T-cell (primary cell): ENCODE measurements at regions not wholly inside any gene's neighbourhood (a gene's known extent, or its start where the extent isn't known, plus 50 kb on each side); places are given as distances from the start of the nearest gene placed in this dataset.

Experiments used
- ATAC-seq, 4 experiments: fragments of 200-7000 bp in 3 of 4; fragments of 150-1000 bp in 1 of 4; cut with Tn5 transposase; replicated peaks in 1 of 4; 1 replicate in 3 of 4; 2 replicates in 1 of 4; pipeline ENCODE4 v1.10.0; 2021; ENCODE audit warnings: moderate library complexity in 3 of 4, mild to moderate bottlenecking in 2 of 4, moderate number of reproducible peaks in 1 of 4
- CTCF ChIA-PET, 2 donors: fragments of 300-600 bp; sonication (Branson Sonifier 250); formaldehyde crosslinking; loops; one replicate each; lab custom pipeline; 2022; ENCODE audit warnings: antibody characterized with exemption in 2 of 2; lab: Charles Lee
- POLR2A ChIA-PET, 2 donors: fragments of 300-600 bp; sonication (Branson Sonifier 250); formaldehyde crosslinking; loops; one replicate each; lab custom pipeline; 2022; ENCODE audit warnings: antibody characterized with exemption in 2 of 2; lab: Charles Lee
- DNase-seq, 35 experiments: peaks; one replicate each; pipeline versions ENCODE4 v3.0.0 to v3.0.0-alpha.2; 2013 to 2023
- H3K27ac ChIP-seq: one replicate; pipeline ENCODE4 v1.5.1; 2013; ENCODE audit warnings: low read length
- H3K27me3 ChIP-seq, 2 experiments: replicated peaks in 1 of 2; 1 replicate in 1 of 2; 2 replicates in 1 of 2; pipeline versions ENCODE4 v1.6.1 to v1.7.0; 2013; ENCODE audit warnings: low read length in 1 of 2, mixed read lengths in 1 of 2; ENCODE audit not compliant: control insufficient read depth in 2 of 2, insufficient read depth in 2 of 2; ENCODE audit errors: extremely low read depth in 1 of 2
- H3K36me3 ChIP-seq, 2 donors: 1 replicate in 1 of 2; 2 replicates in 1 of 2; pipeline versions ENCODE4 v1.6.1 to v1.7.0; 2013; ENCODE audit warnings: low read length in 1 of 2; ENCODE audit not compliant: control insufficient read depth in 2 of 2, insufficient read depth in 1 of 2; ENCODE audit errors: extremely low read depth in 1 of 2
- H3K4me1 ChIP-seq, 2 experiments: 1 replicate in 1 of 2; 2 replicates in 1 of 2; pipeline versions ENCODE4 v1.6.1 to v1.7.0; 2013; ENCODE audit warnings: low read length in 2 of 2, mixed read lengths in 1 of 2; ENCODE audit not compliant: insufficient read depth in 2 of 2, control insufficient read depth in 1 of 2; ENCODE audit errors: extremely low read depth in 1 of 2
- H3K4me3 ChIP-seq, 2 donors: 1 replicate in 1 of 2; 2 replicates in 1 of 2; pipeline versions ENCODE4 v1.5.1 to v1.7.0; 2013; ENCODE audit warnings: mild to moderate bottlenecking in 2 of 2, low read length in 1 of 2, moderate library complexity in 1 of 2; ENCODE audit not compliant: control insufficient read depth in 1 of 2; ENCODE audit errors: extremely low read depth in 1 of 2
- H3K9me3 ChIP-seq: 2 replicates; pipeline ENCODE4 v1.7.0; 2013
- H3K27ac Mint-ChIP-seq, 2 donors: one replicate each; pipeline ENCODE4 v1.8.0; 2020 to 2021; ENCODE audit warnings: mild to moderate bottlenecking in 2 of 2, mixed read lengths in 2 of 2
- H3K27me3 Mint-ChIP-seq, 2 donors: one replicate each; pipeline ENCODE4 v1.8.0; 2021 to 2022; ENCODE audit warnings: mixed read lengths in 2 of 2
- H3K36me3 Mint-ChIP-seq: one replicate; pipeline ENCODE4 v1.8.0; 2021; ENCODE audit warnings: mixed read lengths
- H3K4me1 Mint-ChIP-seq, 3 donors: one replicate each; pipeline ENCODE4 v1.8.0; 2020 to 2022; ENCODE audit warnings: mixed read lengths in 3 of 3, mild to moderate bottlenecking in 1 of 3
- H3K4me3 Mint-ChIP-seq, 3 donors: one replicate each; pipeline ENCODE4 v1.8.0; 2020 to 2022; ENCODE audit warnings: mild to moderate bottlenecking in 3 of 3, mixed read lengths in 3 of 3, moderate library complexity in 3 of 3
- H3K9me3 Mint-ChIP-seq, 3 donors: one replicate each; pipeline ENCODE4 v1.8.0; 2020 to 2022; ENCODE audit warnings: mixed read lengths in 3 of 3
- WGBS: methylation state at CpG from one replicate; pipeline ENCODE4 v1.1.5; 2013; ENCODE audit warnings: missing lambda C conversion rate; ENCODE audit not compliant: insufficient coverage; 5-methylcytosine and 5-hydroxymethylcytosine counted together

GRCh38 chr2:67797801-67798540 is 264.8 kb downstream of the C1D start:
- peaks cover 7 to 17% of the 10 kb centered on the region in 2 donors for H3K27me3 Mint-ChIP-seq
- ChIA-PET POLR2A (no interaction called here), CTCF (no interaction called here)
- peaks cover 0 to 6% of the 10 kb centered on the region in 2 experiments for H3K27me3 ChIP-seq
- H3K4me3 ChIP-seq: no peak overlapping the region
- DNase-seq (no peak), ATAC-seq (no peak)
- H3K4me1 Mint-ChIP-seq: no peaks in the 10 kb centered on the region
- H3K9me3 Mint-ChIP-seq: peaks cover 0 to 6% (median 0%) of the 10 kb centered on the region in 3 donors
- 46% methylated on average over 4 of the region's 7 CpGs for whole genome bisulfite sequencing
- H3K36me3 ChIP-seq: no peaks in the 10 kb centered on the region
- no peak overlapping the region for H3K27ac ChIP-seq
- H3K36me3 Mint-ChIP-seq: no peaks in the 10 kb centered on the region
- no peak overlapping the region for H3K27ac Mint-ChIP-seq
- no peaks in the 10 kb centered on the region for H3K9me3 ChIP-seq
- H3K4me1 ChIP-seq: no peaks in the 10 kb centered on the region
- H3K4me3 Mint-ChIP-seq: no peak overlapping the region

GRCh38 chr2:67798541-67799160 is 264.2 kb downstream of the C1D start:
- DNase-seq: no peak
- no peaks in the 10 kb centered on the region for H3K36me3 Mint-ChIP-seq
- no peak overlapping the region for H3K4me3 ChIP-seq
- H3K4me1 ChIP-seq: no peaks in the 10 kb centered on the region
- no peaks in the 10 kb centered on the region for H3K36me3 ChIP-seq
- no peaks in the 10 kb centered on the region for H3K4me1 Mint-ChIP-seq
- H3K9me3 Mint-ChIP-seq: peaks cover 0 to 6% (median 0%) of the 10 kb centered on the region in 3 donors
- no peak overlapping the region for H3K4me3 Mint-ChIP-seq
- ChIA-PET POLR2A (no interaction called here), CTCF (no interaction called here)
- WGBS: 69% methylated on average over 2 of the region's 5 CpGs
- H3K9me3 ChIP-seq: no peaks in the 10 kb centered on the region
- H3K27me3 Mint-ChIP-seq: peaks cover 10 to 17% of the 10 kb centered on the region in 2 donors
- H3K27ac Mint-ChIP-seq: no peak overlapping the region
- no peak overlapping the region for H3K27ac ChIP-seq
- H3K27me3 ChIP-seq: peaks cover 0 to 6% of the 10 kb centered on the region in 2 experiments
- ATAC-seq: no peak

- no peak for ATAC-seq
- no peaks in the 10 kb centered on the region for H3K36me3 ChIP-seq
- H3K9me3 ChIP-seq: no peaks in the 10 kb centered on the region
- Mint-ChIP-seq H3K27me3 (peaks cover 10 to 17% of the 10 kb centered on the region in 2 donors), H3K36me3 (no peaks in the 10 kb centered on the region), H3K4me3 (no peak overlapping the region), H3K4me1 (no peaks in the 10 kb centered on the region), H3K9me3 (peaks cover 0 to 6% (median 0%) of the 10 kb centered on the region in 3 donors), H3K27ac (no peak overlapping the region)
- no peak for DNase-seq
- peaks cover 0 to 6% of the 10 kb centered on the region in 2 experiments for H3K27me3 ChIP-seq
- ChIA-PET POLR2A (no interaction called here), CTCF (no interaction called here)
- H3K27ac ChIP-seq: no peak overlapping the region
- H3K4me3 ChIP-seq: no peak overlapping the region
- no peaks in the 10 kb centered on the region for H3K4me1 ChIP-seq
These were observed 262.9 kb downstream of the C1D start for GRCh38 chr2:67799886-67800285.

DNA sequence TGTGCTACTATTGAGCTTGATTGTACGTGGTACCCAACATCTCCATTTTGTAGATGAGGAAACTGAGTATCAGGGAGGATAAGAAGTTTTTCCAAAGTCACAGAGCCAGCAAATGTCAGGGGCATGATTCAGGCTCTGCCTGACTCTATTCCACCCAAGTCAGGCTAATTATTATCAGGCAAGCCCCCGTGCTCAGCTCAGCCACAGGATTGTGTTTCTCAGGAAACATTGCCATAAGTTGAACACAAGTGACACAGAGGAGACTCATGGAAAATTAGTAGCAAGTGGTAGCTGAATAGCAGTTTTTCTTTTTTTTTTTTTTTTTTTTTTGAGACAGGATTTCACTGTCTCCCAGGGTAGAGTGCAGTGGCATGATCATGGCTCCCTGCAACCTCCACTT is 260.5 kb downstream of the C1D start:
- DNase-seq (no peak), ATAC-seq (no peak)
- H3K36me3 ChIP-seq: no peaks in the 10 kb centered on the region
- CTCF ChIA-PET: no interaction called here
- Mint-ChIP-seq H3K9me3 (peaks cover 0 to 2% (median 0%) of the 10 kb centered on the region in 3 donors), H3K4me1 (no peaks in the 10 kb centered on the region), H3K27me3 (peaks cover 5 to 7% of the 10 kb centered on the region in 2 donors), H3K4me3 (no peak overlapping the region), H3K27ac (no peak overlapping the region), H3K36me3 (no peaks in the 10 kb centered on the region)
- H3K27me3 ChIP-seq: peaks cover 0 to 6% of the 10 kb centered on the region in 2 experiments
- no peaks in the 10 kb centered on the region for H3K4me1 ChIP-seq
- H3K27ac ChIP-seq: no peak overlapping the region
- WGBS: no CpG with 5 or more reads among the region's 2 CpGs
- H3K4me3 ChIP-seq: no peak overlapping the region
- no peaks in the 10 kb centered on the region for H3K9me3 ChIP-seq
- POLR2A ChIA-PET: no interaction called here

GRCh38 chr2:67802824-67803223 is 260.0 kb downstream of the C1D start:
- 80% methylated on average over 1 of the region's 2 CpGs for WGBS
- Histone ChIP-seq H3K4me3 (no peak overlapping the region), H3K9me3 (no peaks in the 10 kb centered on the region), H3K27me3 (peaks cover 0 to 6% of the 10 kb centered on the region in 2 experiments), H3K4me1 (no peaks in the 10 kb centered on the region), H3K27ac (no peak overlapping the region), H3K36me3 (no peaks in the 10 kb centered on the region)
- Mint-ChIP-seq H3K27me3 (peaks cover 5 to 7% of the 10 kb centered on the region in 2 donors), H3K27ac (no peak overlapping the region), H3K4me1 (no peaks in the 10 kb centered on the region), H3K36me3 (no peaks in the 10 kb centered on the region), H3K4me3 (no peak overlapping the region), H3K9me3 (peaks cover under 1 to 2% (median under 1%) of the 10 kb centered on the region in 3 donors)
- no peak for DNase-seq
- ChIA-PET POLR2A (no interaction called here), CTCF (no interaction called here)
- no peak for ATAC-seq

- Histone ChIP-seq H3K9me3 (no peaks in the 10 kb centered on the region), H3K36me3 (no peaks in the 10 kb centered on the region), H3K27me3 (peaks cover 0 to 13% of the 10 kb centered on the region in 2 experiments), H3K4me3 (no peak overlapping the region), H3K27ac (no peak overlapping the region), H3K4me1 (no peaks in the 10 kb centered on the region)
- no peaks in the 10 kb centered on the region for H3K4me1 Mint-ChIP-seq
- ATAC-seq (no peak), DNase-seq (no peak)
- ChIA-PET CTCF (no interaction called here), POLR2A (no interaction called here)
- peaks cover 6 to 19% (median 17%) of the 10 kb centered on the region in 3 donors for H3K9me3 Mint-ChIP-seq
- H3K27me3 Mint-ChIP-seq: peaks cover 6 to 17% of the 10 kb centered on the region in 2 donors
- no peak overlapping the region for H3K27ac Mint-ChIP-seq
- no CpG with 5 or more reads among the region's 1 CpG for WGBS
- no peaks in the 10 kb centered on the region for H3K36me3 Mint-ChIP-seq
- H3K4me3 Mint-ChIP-seq: no peak overlapping the region
These were observed 256.0 kb downstream of the C1D start for GRCh38 chr2:67806816-67807215.
